HEK293T (cell line): ENCODE measurements at regions not wholly inside any gene's neighbourhood (a gene's known extent, or its start where the extent isn't known, plus 50 kb on each side); places are given as distances from the start of the nearest gene placed in this dataset.

Experiments
- CTCF ChIA-PET: fragments of 350-600 bp; formaldehyde crosslinking; extraction: SDS; loops from one replicate; lab custom pipeline; 2021; ENCODE audit warnings: antibody characterized with exemption, inconsistent platforms; lab: Yijun Ruan, JAX
- POLR2A ChIA-PET: fragments of 350-600 bp; formaldehyde crosslinking; extraction: SDS; loops from one replicate; lab custom pipeline; 2020; ENCODE audit warnings: antibody characterized with exemption, inconsistent platforms; lab: Yijun Ruan, JAX
- DNase-seq: peaks from one replicate; pipeline ENCODE4 v3.0.0; 2012; ENCODE audit warnings: mixed read lengths; ENCODE audit errors: extremely low spot score
- ARNT ChIP-seq: fragments of 450-650 bp; IDR thresholded peaks from 2 replicates; pipeline ENCODE4 v1.6.1; 2017; ENCODE audit warnings: mild to moderate bottlenecking
- BHLHE40 ChIP-seq: fragments of 450-650 bp; IDR thresholded peaks from 2 replicates; pipeline ENCODE4 v1.6.1; 2016; ENCODE audit warnings: mild to moderate bottlenecking, moderate library complexity, borderline replicate concordance
- CTBP1 ChIP-seq: fragments of 450-650 bp; IDR thresholded peaks from 2 replicates; pipeline ENCODE4 v1.6.1; 2016; ENCODE audit warnings: borderline replicate concordance
- ELF4 ChIP-seq: fragments of 450-650 bp; IDR thresholded peaks from 2 replicates; pipeline ENCODE4 v1.6.1; 2017; ENCODE audit warnings: antibody characterized with exemption
- FOXA1 ChIP-seq: fragments of 450-650 bp; IDR thresholded peaks from 2 replicates; pipeline ENCODE4 v1.6.1; 2016; ENCODE audit warnings: mild to moderate bottlenecking
- FOXK2 ChIP-seq: fragments of 450-650 bp; IDR thresholded peaks from 2 replicates; pipeline ENCODE4 v1.6.1; 2016; ENCODE audit warnings: mild to moderate bottlenecking
- FOXM1 ChIP-seq: fragments of 450-650 bp; IDR thresholded peaks from 2 replicates; pipeline ENCODE4 v1.6.1; 2017; ENCODE audit warnings: mild to moderate bottlenecking, borderline replicate concordance
- HDGF ChIP-seq: fragments of 450-650 bp; IDR thresholded peaks from 2 replicates; pipeline ENCODE4 v1.6.1; 2017; ENCODE audit warnings: antibody characterized with exemption, borderline replicate concordance
- L3MBTL2 ChIP-seq: fragments of 450-650 bp; conservative IDR thresholded peaks from 2 replicates; pipeline ENCODE4 v1.6.1; 2016; ENCODE audit warnings: mild to moderate bottlenecking
- LEF1 ChIP-seq: fragments of 450-650 bp; IDR thresholded peaks from 2 replicates; pipeline ENCODE4 v1.6.1; 2017; ENCODE audit warnings: mild to moderate bottlenecking, borderline replicate concordance
- NFRKB ChIP-seq: fragments of 450-650 bp; IDR thresholded peaks from 2 replicates; pipeline ENCODE4 v1.6.1; 2016; ENCODE audit warnings: mild to moderate bottlenecking, moderate library complexity
- SP1 ChIP-seq: fragments of 450-650 bp; IDR thresholded peaks from 2 replicates; pipeline ENCODE4 v1.6.1; 2017
- SUZ12 ChIP-seq: fragments of 450-650 bp; IDR thresholded peaks from 2 replicates; pipeline ENCODE4 v1.6.1; 2016; ENCODE audit warnings: mild to moderate bottlenecking
- TARDBP ChIP-seq: fragments of 450-650 bp; IDR thresholded peaks from 2 replicates; pipeline ENCODE4 v1.6.1; 2016
- ZNF384 ChIP-seq: fragments of 450-650 bp; IDR thresholded peaks from 2 replicates; pipeline ENCODE4 v1.6.1; 2016
- TF ChIP-seq, protein P1 (sequence below): fragments of 450-650 bp; IDR thresholded peaks from 2 replicates; pipeline ENCODE4 v1.6.1; 2016

GRCh38 chr3:150040097-150040496, 69.4 kb upstream of the PFN2 start:
- TF ChIP-seq, protein P1, sequence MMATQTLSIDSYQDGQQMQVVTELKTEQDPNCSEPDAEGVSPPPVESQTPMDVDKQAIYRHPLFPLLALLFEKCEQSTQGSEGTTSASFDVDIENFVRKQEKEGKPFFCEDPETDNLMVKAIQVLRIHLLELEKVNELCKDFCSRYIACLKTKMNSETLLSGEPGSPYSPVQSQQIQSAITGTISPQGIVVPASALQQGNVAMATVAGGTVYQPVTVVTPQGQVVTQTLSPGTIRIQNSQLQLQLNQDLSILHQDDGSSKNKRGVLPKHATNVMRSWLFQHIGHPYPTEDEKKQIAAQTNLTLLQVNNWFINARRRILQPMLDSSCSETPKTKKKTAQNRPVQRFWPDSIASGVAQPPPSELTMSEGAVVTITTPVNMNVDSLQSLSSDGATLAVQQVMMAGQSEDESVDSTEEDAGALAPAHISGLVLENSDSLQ: no peak
- TF ChIP-seq ZNF384: no peak
- no peak for TF ChIP-seq HDGF
- TF ChIP-seq SUZ12: no peak
- no peak for TF ChIP-seq BHLHE40
- TF ChIP-seq FOXA1: no peak
- DNase-seq: no peak
- CTCF ChIA-PET: no interaction called here
- POLR2A ChIA-PET: no interaction called here

DNA sequence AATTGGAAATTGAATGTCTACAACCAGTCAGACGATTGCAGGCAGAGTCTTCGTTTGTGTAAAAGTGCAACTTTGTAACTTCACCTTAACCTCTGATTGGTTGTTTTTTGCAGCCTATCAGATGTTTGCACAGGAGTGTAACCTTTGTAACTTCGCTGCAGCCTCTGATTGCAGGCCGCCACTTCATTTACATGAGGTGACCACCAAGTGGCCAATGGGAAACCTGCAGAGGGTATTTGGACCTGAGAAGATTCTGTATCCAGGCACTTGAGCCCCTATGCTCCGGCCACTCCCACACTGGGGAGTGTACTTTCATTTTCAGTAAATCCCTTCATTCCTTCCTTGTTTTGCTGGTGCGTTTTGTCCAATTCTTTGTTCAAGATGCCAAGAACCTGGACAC, 68.1 kb upstream of the PFN2 start:
- TF ChIP-seq L3MBTL2 (no peak), CTBP1 (no peak), FOXM1 (no peak), NFRKB (no peak), FOXK2 (no peak), HDGF (no peak), SUZ12 (no peak), TARDBP (no peak)
- ChIA-PET POLR2A (no interaction called here), CTCF (no interaction called here)
- no peak for DNase-seq

- ChIA-PET POLR2A (no interaction called here), CTCF (no interaction called here)
- TF ChIP-seq FOXM1 (no peak), HDGF (no peak), TARDBP (no peak), BHLHE40 (no peak), FOXA1 (no peak), FOXK2 (no peak), LEF1 (no peak), SUZ12 (no peak), ARNT (no peak), ELF4 (no peak), L3MBTL2 (no peak), CTBP1 (no peak), SP1 (no peak)
- TF ChIP-seq, protein P1: no peak
- no peak for DNase-seq
These were observed 66.1 kb upstream of the PFN2 start for GRCh38 chr3:150036780-150037179.

- CTCF ChIA-PET: no interaction called here
- DNase-seq: no peak
- TF ChIP-seq, protein P1: peak; percentile 46; the same call in 1 of the 2 replicates
- no peak for TF ChIP-seq BHLHE40
- POLR2A ChIA-PET: no interaction called here
These were observed 65.4 kb upstream of the PFN2 start for GRCh38 chr3:150035910-150036612.

GRCh38 chr3:150035301-150035779, 64.6 kb upstream of the PFN2 start:
- DNase-seq: no peak
- ChIA-PET POLR2A (no interaction called here), CTCF (no interaction called here)

GRCh38 chr3:150033721-150034120, 63.0 kb upstream of the PFN2 start:
- POLR2A ChIA-PET: no interaction called here
- TF ChIP-seq ELF4 (no peak), FOXA1 (no peak), SUZ12 (no peak), FOXM1 (no peak), BHLHE40 (no peak), NFRKB (no peak), CTBP1 (no peak), SP1 (no peak), TARDBP (no peak), LEF1 (no peak)
- CTCF ChIA-PET: interaction anchor here (0.7 kb wide), 1 partner anchor 26 kb away, joined by 3 read pairs; no protein-coding TSS in a partner anchor
- no peak for DNase-seq

More at GRCh38 chr3:150035301-150035779, 64.6 kb upstream of the PFN2 start:
- TF ChIP-seq SP1: no peak
- no peak for TF ChIP-seq L3MBTL2
- TF ChIP-seq FOXM1: no peak
- TF ChIP-seq SUZ12: no peak
- TF ChIP-seq FOXK2: no peak
- TF ChIP-seq TARDBP: no peak
- no peak for TF ChIP-seq ELF4
- TF ChIP-seq FOXA1: no peak
- TF ChIP-seq NFRKB: no peak
- TF ChIP-seq CTBP1: no peak
- no peak for TF ChIP-seq HDGF
- no peak for TF ChIP-seq BHLHE40
- TF ChIP-seq, protein P1: no peak
